Stimulated activated CD8-positive, alpha-beta memory T cell treated with anti-CD3 and anti-CD28 coated beads, Interleukin-15, amount 100 ng/mL, for 4 hours (primary cell): ENCODE measurements at regions not wholly inside any gene's neighbourhood (a gene's known extent, or its start where the extent isn't known, plus 50 kb on each side); places are given as distances from the start of the nearest gene placed in this dataset.

Experiments
- DNase-seq, 2 donors: peaks; one replicate each; pipeline ENCODE4 v3.0.0-alpha.2; 2020; ENCODE audit warnings: low read depth in 2 of 2

- DNase-seq, result no peak
Measured at GRCh38 chr5:155068616-155069100, 55.1 kb downstream of the KIF4B start.

GRCh38 chr5:155069961-155070360 lies 56.4 kb downstream of the KIF4B start:
- no peak for DNase-seq

DNA sequence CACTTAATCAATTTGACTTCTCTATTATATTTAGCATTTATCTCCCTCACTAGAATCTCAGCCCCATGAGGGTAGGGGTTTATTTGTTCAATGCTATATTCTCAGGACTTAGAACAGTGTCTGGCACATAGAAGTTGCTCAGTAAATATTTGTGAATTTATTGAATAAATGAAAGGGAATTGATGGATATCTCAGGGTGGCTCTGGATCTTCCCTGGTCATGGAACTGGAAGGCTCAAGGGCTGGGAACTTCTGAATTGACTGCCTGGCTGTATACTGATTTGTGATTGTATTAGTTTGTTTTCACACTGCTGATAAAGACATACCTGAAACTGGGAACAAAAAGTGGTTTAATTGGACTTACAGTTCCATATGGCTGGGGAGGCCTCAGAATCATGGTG lies 57.2 kb downstream of the KIF4B start:
- no peak for DNase-seq

- no peak for DNase-seq
Measured at GRCh38 chr5:155076379-155076778, 62.8 kb downstream of the KIF4B start.

DNA sequence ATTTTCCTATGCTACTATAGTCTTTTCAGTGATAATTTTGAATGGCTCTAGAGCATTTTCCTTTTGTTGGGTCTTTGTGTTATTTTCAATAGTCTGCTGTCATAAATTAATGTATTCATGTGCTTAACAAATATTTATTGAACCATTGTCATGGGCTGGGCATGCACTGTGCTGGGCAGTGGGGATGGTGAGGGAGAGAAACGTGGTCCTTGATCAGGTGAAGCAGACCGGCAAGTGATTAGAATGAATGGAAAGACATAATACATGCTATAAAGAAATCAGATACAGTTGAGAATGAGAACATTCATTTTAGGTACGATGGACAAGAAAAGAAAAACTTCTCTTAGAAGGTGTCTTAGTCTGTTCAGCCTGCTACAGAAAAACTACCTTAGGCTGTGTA lies 66.1 kb downstream of the KIF4B start:
- no peak for DNase-seq

GRCh38 chr5:155080721-155081120 lies 67.2 kb downstream of the KIF4B start:
- no peak for DNase-seq

- DNase-seq, result no peak
Measured at GRCh38 chr5:155081618-155082017, 68.1 kb downstream of the KIF4B start.

- no peak for DNase-seq
Measured at GRCh38 chr5:155082401-155082800, 68.8 kb downstream of the KIF4B start.

- DNase-seq, result no peak
Measured at GRCh38 chr5:155085282-155085989, 71.9 kb downstream of the KIF4B start.

GRCh38 chr5:155087036-155087435 lies 73.5 kb downstream of the KIF4B start:
- DNase-seq, result no peak

- DNase-seq, result no peak
Measured at GRCh38 chr5:155088811-155089210, 75.3 kb downstream of the KIF4B start.

DNA sequence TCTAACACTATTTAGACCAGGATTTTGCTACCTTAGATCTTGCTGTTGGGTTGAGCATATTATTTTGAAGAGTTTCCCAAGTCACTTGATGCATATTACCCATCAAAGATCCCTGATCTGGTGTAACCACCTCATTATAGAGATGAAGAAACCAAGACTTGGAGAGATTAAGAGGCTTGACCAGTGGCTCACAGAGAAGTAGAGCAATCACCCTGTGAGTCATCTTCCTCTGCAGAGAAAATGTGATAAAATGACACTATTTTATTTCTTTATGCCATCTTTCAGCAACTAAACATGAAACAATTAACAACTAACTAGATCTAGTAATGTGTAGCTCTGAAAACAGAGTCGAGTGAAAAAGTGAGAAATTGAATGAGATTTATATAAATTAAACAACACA lies 76.1 kb downstream of the KIF4B start:
- no peak for DNase-seq

DNA sequence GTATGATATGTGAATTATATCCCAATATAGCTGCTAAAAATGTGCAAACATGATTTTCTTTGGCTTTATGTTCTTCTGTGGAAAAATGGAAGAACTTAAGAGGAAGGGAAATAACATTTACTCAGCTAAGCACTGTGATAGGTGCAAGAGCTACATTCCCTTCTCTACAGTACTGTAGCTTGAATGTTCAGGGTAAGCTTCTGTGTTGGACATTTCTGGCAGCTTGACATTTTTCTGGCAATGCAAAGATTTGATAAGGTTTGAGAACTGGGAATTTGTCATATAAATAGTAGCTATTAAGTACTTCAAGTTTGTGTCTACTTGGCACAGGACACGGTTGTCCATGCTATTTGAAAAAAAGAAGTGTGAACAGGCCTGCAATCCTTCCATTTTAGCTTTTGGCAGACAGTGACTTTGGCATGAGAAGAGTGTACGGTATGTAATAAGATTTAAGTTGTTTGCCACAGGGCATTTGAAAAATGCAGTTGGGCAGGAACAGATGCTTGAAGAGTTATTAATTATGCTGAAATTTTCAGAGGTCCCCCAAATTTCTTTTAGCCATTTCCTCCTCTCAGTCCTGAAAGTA lies 77.6 kb downstream of the KIF4B start:
- no peak for DNase-seq

DNA sequence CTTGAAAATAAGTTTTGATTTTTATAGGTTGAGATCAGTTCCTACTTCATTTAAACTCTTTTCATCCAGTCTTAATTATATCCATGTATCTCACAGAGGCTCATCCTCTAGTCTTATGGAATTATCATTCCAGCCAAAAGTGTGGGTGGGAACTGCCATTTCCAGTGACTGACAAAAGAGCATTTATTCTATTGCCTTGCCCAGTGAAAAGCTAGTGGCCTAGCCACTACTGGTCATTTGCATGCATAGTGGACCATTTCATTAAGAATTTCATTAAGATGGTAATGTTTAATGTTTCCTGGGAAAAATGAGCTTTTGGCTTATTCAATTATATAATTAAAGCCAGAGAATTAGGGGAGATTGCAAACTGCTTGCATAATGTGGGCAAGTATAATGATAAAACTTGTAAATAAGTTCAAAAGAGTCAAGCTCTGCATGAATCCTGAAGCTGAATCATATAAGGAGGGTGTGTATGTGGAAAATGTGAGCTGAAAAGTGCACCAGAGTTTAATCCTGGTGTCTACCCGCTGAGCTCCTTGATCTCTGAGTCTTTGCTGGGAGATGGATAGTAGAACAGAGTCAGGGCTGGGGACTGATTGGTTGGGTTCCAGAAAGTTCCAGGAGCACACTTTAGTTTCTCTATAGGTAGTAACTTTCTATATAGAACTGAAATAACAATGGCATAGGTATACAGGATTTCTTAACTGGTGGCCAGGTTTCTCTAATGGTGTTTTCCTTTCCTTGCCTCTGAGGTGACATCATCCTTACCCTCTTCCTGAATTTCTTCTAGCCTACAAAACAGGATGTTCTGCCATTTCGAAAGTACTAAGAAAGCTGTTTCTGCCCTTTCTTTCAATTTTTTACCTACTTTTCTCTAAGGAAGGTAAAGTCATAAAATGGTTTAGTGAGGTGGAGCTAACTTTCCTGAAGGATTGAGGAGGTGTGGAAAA lies 78.5 kb downstream of the KIF4B start:
- no peak for DNase-seq

- DNase-seq, result no peak
Measured at GRCh38 chr5:155094455-155094854, 80.9 kb downstream of the KIF4B start.

- DNase-seq, result no peak
Measured at GRCh38 chr5:155097995-155098394, 84.4 kb downstream of the KIF4B start.

DNA sequence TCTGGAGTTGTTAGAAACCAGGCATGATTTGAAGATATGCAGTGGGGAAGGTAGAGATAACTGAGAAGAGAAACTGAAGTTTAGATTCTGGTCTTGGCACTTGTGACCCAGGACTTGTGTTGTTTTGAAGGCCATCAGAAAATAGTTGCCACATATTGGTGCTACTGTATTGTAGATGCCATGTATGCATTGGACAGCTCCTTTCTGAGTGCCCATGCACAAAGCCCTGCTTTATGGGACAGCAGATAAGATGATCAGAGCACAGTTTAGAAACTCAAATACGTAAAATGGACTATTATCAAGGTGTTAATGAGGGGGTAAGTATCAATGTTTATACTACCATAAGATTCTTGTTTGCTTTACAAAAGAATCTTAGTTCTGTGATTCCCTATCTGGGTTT lies 84.9 kb downstream of the KIF4B start:
- DNase-seq, result no peak

DNA sequence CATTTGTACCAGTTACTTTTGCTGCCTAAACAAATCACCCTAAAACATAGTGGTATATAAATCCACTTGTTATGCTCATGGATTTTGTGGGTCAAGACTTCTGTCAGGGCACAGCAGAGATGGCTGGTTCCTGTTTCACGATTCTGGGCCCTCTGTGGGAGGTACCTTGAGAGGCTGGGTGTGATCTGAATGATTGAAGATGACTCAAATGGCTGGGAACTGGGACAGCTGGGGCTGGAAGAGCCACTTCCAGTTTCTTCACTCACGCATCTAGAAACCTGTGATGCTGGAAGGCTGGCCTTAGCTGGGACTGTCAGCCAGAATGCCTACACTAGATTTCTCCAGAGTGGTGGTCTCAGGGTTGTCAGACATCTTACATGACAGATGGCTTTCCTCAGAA lies 88.1 kb downstream of the KIF4B start:
- no peak for DNase-seq

DNA sequence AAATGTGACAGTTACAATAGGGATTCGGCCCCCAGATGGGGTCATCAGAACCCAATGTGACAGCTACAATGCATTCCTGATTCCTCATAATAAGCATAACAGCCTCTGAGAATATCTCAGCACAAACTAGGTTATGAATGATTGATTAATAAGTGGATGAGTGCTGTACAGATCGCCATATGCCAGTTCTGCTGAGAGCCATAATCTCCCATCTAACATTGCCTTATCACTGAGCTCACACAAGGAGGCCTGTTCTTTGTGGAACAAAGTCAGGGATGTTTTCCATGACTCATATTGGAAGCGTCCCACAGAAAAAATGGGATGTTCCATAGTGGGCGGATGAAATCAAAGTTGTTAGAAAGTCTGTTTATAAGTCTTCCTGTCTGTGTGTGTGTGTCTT lies 89.6 kb downstream of the KIF4B start:
- DNase-seq, result no peak

GRCh38 chr5:155104441-155104840 lies 90.9 kb downstream of the KIF4B start:
- no peak for DNase-seq

- DNase-seq, result no peak
Measured at GRCh38 chr5:155106221-155106620, 92.7 kb downstream of the KIF4B start.

DNA sequence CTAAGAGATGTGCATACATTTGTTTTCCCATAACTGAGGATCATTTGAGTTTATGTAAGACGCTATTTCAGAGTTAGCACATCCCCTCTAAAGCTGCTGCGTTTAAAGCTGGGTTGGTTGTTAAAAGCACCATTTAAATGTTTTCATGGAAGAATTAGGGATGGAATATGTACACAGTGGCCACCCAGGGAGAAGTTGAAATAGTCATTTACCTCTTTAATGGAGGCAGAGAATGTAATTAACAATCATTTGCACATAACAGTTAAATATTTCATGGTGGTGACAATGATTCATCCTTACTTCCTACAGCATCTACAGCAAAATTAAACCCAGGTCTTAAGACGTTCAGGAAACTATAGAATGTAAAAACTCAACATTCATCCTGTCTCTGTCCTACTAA lies 100.3 kb downstream of the KIF4B start:
- no peak for DNase-seq

- DNase-seq, result no peak
Measured at GRCh38 chr5:155114655-155115054, 101.1 kb downstream of the KIF4B start.
